ENCODE measurements at regions not wholly inside any gene's neighbourhood (a gene's known extent, or its start where the extent isn't known, plus 50 kb on each side); places are given as distances from the start of the nearest gene placed in this dataset.
"Not testable (repeated sequence)": the region's sequence is repeated elsewhere in the genome, so short reads cannot be mapped to it uniquely, and the experiment has no call there.

DNA sequence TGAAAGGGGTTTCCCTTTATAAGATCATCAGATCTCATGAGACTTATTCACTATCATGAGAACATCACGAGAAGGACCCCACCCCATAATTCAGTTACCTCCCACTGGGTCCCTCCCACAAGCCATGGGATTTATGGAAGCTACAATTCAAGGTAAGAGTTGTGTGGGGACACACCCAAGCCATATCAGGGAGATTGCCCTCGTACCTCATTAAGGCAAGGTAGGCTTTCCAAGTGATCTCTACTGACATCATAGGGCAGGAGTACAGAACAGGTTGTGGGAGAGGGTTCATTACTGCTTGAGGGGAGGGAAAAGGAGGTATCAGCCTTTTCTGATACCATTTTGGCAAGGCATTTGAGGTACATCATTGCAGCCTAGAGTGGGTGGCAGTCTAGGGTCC, 524.6 kb downstream of the PRKD1 start:
- WGBS = 93% methylated on average over 2 of the region's 2 CpGs
- no peaks in the 10 kb centered on the region for H3K27me3 ChIP-seq
- no peaks in the 10 kb centered on the region for H3K4me1 ChIP-seq
- TF ChIP-seq POLR2AphosphoS5 (IDR thresholded peaks at IDR 0.05) = no peak
- TF ChIP-seq, protein P1, sequence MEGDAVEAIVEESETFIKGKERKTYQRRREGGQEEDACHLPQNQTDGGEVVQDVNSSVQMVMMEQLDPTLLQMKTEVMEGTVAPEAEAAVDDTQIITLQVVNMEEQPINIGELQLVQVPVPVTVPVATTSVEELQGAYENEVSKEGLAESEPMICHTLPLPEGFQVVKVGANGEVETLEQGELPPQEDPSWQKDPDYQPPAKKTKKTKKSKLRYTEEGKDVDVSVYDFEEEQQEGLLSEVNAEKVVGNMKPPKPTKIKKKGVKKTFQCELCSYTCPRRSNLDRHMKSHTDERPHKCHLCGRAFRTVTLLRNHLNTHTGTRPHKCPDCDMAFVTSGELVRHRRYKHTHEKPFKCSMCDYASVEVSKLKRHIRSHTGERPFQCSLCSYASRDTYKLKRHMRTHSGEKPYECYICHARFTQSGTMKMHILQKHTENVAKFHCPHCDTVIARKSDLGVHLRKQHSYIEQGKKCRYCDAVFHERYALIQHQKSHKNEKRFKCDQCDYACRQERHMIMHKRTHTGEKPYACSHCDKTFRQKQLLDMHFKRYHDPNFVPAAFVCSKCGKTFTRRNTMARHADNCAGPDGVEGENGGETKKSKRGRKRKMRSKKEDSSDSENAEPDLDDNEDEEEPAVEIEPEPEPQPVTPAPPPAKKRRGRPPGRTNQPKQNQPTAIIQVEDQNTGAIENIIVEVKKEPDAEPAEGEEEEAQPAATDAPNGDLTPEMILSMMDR (IDR thresholded peaks at IDR 0.05) = no peak
- no peak for TF ChIP-seq EP300 (IDR thresholded peaks at IDR 0.05)
- TF ChIP-seq POLR2A (IDR thresholded peaks at IDR 0.05; ENCODE audit: low read depth) = no peak
- DNase-seq (ENCODE audit: extremely low spot score) = no peak
- H3K27ac ChIP-seq (replicated peaks in 1 of 4) = no peak overlapping the region
- H3K9me3 ChIP-seq = peaks cover 0 to 9% (median 5%) of the 10 kb centered on the region in 4 donors
- H3K36me3 ChIP-seq = no peaks in the 10 kb centered on the region
- intact Hi-C loops (cut with DNase I) = no loop called here
- no peak overlapping the region for H3K4me3 ChIP-seq

DNA sequence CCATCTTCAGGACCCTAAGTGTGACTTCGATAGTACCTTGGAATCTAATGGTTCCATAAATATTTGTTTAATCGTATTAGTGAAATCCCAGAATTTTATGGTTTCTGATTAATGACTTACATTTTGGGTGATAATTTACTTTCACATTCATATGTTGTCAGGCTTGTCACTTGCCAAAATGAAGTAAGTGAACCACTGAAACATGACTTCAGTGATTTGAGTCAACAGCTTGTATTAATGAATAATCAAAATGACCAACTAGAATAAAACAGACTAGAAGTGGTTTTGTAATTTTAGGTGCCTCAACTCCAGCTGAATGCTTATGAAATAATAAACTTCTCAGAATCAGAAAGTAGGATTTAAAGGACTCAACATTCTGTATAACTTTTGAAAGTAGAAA, 517.1 kb downstream of the PRKD1 start:
- Histone ChIP-seq H3K4me3 (no peak overlapping the region), H3K36me3 (no peaks in the 10 kb centered on the region), H3K27me3 (no peaks in the 10 kb centered on the region), H3K27ac (replicated peaks in 1 of 4) (no peak overlapping the region), H3K9me3 (peaks cover 0 to 9% (median 8%) of the 10 kb centered on the region in 4 donors), H3K4me1 (no peaks in the 10 kb centered on the region)
- intact Hi-C loops (cut with DNase I) = no loop called here
- no peak for DNase-seq (ENCODE audit: extremely low spot score)
- WGBS = 55% methylated on average over 2 of the region's 2 CpGs
- TF ChIP-seq POLR2AphosphoS5 (IDR thresholded peaks at IDR 0.05) (no peak), EP300 (IDR thresholded peaks at IDR 0.05) (no peak), POLR2A (IDR thresholded peaks at IDR 0.05; ENCODE audit: low read depth) (no peak)
- TF ChIP-seq, protein P1 (IDR thresholded peaks at IDR 0.05) = no peak

DNA sequence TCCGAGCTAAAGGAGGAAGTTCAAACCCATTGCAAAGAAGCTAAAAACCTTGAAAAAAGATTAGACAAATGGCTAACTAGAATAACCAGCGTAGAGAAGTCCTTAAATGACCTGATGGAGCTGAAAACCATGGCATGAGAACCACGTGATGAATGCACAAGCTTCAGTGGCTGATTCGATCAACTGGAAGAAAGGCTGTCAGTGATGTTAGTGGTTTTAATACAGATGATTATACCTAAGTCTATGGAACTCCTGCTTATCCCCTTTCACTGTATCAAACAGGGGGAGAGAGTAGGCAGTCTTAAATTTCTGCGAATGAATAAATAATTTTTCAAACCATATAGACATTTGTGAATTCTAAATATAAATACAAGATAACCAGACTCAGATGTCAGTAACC, 512.7 kb downstream of the PRKD1 start:
- H3K27ac ChIP-seq (replicated peaks in 1 of 4); intact Hi-C loops (cut with DNase I); H3K4me3 ChIP-seq; H3K27me3 ChIP-seq; H3K9me3 ChIP-seq; H3K36me3 ChIP-seq; DNase-seq (ENCODE audit: extremely low spot score); H3K4me1 ChIP-seq: not testable (repeated sequence)
- WGBS = 64% methylated on average over 5 of the region's 5 CpGs

DNA sequence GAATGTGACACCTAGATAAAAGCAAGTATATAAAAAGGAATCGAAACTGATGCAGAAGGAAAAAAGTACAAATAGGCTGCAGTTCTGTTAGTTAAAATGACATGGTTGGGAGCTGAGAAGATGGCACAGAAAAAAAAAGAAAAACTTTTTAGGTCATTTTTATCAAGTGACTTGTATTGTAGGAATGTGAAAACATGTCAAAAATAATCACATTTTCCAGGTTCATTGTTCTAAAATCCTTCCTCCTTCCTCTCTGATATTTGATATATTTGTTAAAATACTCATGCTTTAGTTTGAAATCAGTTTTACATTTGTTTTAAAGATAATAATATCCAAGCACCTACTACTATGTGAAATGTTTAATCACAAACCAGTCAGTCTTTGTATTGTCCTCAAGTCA, 507.9 kb downstream of the PRKD1 start:
- TF ChIP-seq, protein P1 (IDR thresholded peaks at IDR 0.05) = no peak
- TF ChIP-seq EP300 (IDR thresholded peaks at IDR 0.05) (no peak), POLR2AphosphoS5 (IDR thresholded peaks at IDR 0.05) (no peak), POLR2A (IDR thresholded peaks at IDR 0.05; ENCODE audit: low read depth) (no peak)
- DNase-seq (ENCODE audit: extremely low spot score) = no peak
- H3K36me3 ChIP-seq = no peaks in the 10 kb centered on the region
- no peaks in the 10 kb centered on the region for H3K27me3 ChIP-seq
- no peak overlapping the region for H3K27ac ChIP-seq (replicated peaks in 1 of 4)
- no peaks in the 10 kb centered on the region for H3K4me1 ChIP-seq
- WGBS = 56% methylated on average over 1 of the region's 1 CpG
- H3K4me3 ChIP-seq = no peak overlapping the region
- intact Hi-C loops (cut with DNase I) = no loop called here
- H3K9me3 ChIP-seq = no peaks in the 10 kb centered on the region

DNA sequence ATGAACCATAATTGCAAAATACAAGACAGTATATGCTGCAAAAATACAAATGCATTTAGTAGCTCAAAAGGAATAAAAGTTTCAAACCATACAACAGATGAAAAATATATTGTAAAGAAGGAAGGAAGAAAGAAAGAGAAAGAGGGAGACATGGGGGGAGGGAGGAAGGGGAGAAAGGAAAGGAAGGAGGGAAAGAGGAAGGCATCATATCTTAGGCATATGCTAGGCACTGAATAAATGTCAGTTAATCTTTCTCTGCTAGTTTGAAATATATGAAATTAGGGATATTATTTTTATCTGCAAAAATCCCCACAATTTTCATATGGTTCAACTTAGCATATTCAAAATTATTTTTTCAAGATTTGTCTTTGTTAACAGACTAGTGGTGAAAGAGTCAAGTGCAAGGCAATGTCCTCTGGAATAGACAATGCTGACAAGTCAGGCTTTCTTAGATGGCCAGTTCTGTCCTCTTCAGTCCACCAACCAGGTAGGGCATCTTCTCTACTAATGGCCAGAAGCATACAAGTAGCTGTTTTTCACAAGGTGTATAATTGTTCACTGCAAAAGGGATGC, 506.4 kb downstream of the PRKD1 start:
- Histone ChIP-seq H3K27me3 (no peaks in the 10 kb centered on the region), H3K9me3 (no peaks in the 10 kb centered on the region), H3K27ac (replicated peaks in 1 of 4) (no peak overlapping the region), H3K36me3 (no peaks in the 10 kb centered on the region), H3K4me3 (no peak overlapping the region), H3K4me1 (no peaks in the 10 kb centered on the region)
- intact Hi-C loops (cut with DNase I) = no loop called here
- no peak for DNase-seq (ENCODE audit: extremely low spot score)
- TF ChIP-seq POLR2A (IDR thresholded peaks at IDR 0.05; ENCODE audit: low read depth) = no peak
- TF ChIP-seq EP300 (IDR thresholded peaks at IDR 0.05) = no peak
- no peak for TF ChIP-seq POLR2AphosphoS5 (IDR thresholded peaks at IDR 0.05)
- TF ChIP-seq, protein P1 (IDR thresholded peaks at IDR 0.05) = no peak
